Fibroblast of mammary gland (primary cell): ENCODE measurements at regions not wholly inside any gene's neighbourhood (a gene's known extent, or its start where the extent isn't known, plus 50 kb on each side); places are given as distances from the start of the nearest gene placed in this dataset.

Experiments
- DNase-seq: peaks from one replicate; pipeline ENCODE4 v3.0.0-alpha.2; 2010; ENCODE audit warnings: low read depth
- H3K4me3 ChIP-seq: 2 replicates; pipeline ENCODE4 v1.5.1; 2011; ENCODE audit warnings: low read depth, mild to moderate bottlenecking, low read length, moderate library complexity; ENCODE audit not compliant: control insufficient read depth
- TF ChIP-seq, protein P1 (sequence below): conservative IDR thresholded peaks from 2 replicates; pipeline ENCODE4 v1.5.1; 2011; ENCODE audit warnings: low read depth, low read length, inconsistent platforms; ENCODE audit not compliant: control insufficient read depth, insufficient read depth

DNA sequence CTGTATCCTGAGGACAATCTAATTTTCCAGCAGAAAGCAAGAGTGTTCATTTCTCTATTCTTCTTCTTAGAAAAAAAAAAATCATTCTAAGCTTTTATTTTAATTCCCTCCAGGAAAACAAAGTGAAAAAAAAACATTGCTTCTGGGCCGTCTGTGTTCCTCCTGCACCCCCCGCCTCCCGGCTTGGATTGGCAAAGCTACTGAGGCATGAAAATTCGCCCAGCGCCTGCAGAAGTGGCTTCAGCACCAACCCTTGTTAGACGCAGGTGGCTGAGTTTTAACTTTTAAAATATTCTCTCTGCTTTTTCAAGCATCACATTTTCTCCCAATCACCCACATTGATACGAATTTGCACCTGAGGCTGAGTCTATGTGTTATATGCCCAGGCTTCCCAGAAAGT is 401.6 kb downstream of the BRD1 start:
- H3K4me3 ChIP-seq, result no peak overlapping the region
- TF ChIP-seq, protein P1, sequence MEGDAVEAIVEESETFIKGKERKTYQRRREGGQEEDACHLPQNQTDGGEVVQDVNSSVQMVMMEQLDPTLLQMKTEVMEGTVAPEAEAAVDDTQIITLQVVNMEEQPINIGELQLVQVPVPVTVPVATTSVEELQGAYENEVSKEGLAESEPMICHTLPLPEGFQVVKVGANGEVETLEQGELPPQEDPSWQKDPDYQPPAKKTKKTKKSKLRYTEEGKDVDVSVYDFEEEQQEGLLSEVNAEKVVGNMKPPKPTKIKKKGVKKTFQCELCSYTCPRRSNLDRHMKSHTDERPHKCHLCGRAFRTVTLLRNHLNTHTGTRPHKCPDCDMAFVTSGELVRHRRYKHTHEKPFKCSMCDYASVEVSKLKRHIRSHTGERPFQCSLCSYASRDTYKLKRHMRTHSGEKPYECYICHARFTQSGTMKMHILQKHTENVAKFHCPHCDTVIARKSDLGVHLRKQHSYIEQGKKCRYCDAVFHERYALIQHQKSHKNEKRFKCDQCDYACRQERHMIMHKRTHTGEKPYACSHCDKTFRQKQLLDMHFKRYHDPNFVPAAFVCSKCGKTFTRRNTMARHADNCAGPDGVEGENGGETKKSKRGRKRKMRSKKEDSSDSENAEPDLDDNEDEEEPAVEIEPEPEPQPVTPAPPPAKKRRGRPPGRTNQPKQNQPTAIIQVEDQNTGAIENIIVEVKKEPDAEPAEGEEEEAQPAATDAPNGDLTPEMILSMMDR, result no peak
- DNase-seq, result no peak

DNA sequence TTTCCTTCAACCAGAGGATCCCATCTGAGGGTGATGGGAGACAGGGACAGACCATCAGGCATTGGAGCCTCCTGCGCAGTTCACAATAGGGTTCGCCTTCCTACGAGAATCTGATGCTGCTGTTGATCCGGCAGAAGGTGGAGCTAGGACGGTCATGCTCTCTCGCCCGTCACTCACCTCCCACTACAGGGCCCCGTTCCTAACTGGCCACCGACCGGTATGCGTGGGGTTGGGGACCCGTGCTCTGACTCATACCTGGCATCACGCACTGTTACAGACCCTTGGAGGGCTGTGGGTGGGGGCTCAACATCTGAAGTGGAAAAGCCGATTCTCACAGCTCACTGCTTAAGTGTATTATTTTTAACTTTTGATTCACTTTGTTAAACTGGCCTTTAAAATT is 402.3 kb downstream of the BRD1 start:
- TF ChIP-seq, protein P1, result no peak
- H3K4me3 ChIP-seq, result no peak overlapping the region
- no peak for DNase-seq

DNA sequence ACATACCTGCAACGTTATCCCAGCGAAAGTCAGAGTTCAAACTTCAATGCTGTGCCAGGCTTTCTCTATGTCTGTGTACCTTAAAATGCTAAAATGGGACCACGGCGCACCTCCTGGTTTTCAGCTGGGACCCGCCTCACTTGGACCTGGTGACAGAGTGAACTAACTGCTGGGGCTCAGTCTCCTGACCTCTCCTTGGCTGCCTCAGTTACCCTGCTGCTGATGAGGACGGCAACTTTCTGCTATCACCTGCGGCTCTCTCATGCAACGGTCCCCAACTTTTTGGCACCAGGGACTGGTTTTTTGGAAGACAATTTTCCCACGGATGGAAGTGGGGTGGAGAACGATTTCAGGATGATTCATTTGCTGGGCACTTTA is 402.8 kb downstream of the BRD1 start:
- TF ChIP-seq, protein P1, result no peak
- no peak for DNase-seq
- H3K4me3 ChIP-seq, result no peak overlapping the region

DNA sequence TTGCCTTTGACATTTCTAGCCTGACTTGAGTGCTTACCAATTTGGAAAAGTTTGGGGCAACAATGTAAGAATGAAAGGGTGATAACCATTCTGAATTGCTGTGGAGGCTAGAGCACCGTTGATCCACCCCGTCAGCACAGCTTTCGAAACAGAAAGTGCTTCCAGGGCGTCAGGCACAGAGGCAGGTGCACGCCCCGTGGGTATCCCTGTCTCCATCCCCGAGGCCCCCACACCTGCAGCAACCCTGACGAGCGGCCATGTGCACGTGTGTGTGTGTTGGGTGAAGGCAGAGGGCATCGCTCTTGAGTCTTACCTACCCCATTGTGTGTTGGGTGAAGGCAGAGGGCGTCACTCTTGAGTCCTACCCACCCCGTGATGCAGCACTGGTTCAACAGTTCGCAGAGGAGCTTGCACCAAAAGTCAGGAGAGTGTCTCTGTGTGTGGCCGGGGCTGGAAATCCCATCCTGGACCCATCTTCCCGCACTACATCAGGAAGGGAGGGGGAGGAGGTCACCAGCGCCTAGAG is 404.5 kb downstream of the BRD1 start:
- no peak for DNase-seq
- TF ChIP-seq, protein P1, result no peak
- H3K4me3 ChIP-seq, result no peak overlapping the region

DNA sequence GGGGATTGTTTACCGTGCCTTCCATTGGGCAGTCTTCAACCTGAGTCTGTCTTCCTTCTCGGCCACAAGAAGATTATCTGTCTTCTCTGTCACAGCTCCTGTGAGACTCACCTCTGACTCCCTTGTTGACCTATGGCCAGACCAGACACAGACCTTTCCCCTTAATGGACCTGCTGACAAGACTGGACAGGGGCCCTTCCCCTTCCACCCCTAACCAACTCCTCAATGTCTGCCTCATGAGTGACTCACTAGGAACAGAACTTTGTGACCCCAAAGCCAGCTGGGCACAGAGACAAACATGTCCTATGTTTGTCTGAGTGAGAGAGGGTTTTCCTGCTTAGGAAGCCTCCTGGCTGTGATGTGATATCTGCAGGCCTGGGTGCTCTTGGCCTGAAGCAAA is 405.0 kb downstream of the BRD1 start:
- H3K4me3 ChIP-seq, result no peak overlapping the region
- TF ChIP-seq, protein P1, result no peak
- no peak for DNase-seq

DNA sequence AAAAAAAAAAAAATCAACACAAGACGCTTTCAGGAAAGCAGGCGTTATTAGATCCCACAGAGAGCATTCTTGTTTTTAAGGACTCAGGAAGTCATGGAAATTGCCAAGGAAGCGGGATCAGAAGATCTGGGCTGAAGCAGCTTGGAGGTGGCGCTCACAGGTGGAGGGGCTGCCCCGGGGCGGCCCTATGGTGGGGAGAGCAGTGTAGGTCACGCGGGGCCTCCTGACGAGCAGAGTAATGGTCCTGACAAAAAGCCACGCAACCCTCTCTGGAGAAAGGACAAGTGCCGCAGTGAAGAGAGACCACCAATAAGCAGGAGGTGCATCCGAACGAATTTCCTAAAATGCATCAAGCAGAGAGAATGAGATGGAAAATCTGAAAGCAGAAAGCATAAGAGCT is 407.0 kb downstream of the BRD1 start:
- TF ChIP-seq, protein P1, result no peak
- H3K4me3 ChIP-seq, result no peak overlapping the region
- DNase-seq, result no peak

DNA sequence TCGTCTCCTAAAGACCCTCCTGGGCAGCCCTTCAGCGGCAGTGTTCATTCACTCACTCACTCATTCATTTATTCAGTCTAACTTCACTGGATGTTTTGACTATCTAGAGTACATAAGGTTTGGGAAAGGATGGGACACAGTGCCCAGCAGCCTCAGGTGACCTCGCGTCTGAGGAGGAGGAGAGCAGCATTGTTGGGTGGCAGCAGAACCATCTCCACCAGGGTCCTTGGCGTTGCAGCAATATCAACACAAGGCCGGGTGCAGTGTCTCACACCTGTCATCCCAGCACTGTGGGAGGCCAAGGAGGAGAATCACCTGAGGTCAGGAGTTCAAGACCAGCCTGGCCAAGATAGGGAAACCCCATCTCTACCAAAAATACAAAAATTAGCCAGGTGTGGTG is 408.0 kb downstream of the BRD1 start:
- H3K4me3 ChIP-seq, result no peak overlapping the region
- TF ChIP-seq, protein P1, result no peak
- DNase-seq, result no peak
